ENCODE measurements at regions not wholly inside any gene's neighbourhood (a gene's known extent, or its start where the extent isn't known, plus 50 kb on each side); places are given as distances from the start of the nearest gene placed in this dataset.

GRCh38 chr17:70675070-70675590 is 505.8 kb downstream of the KCNJ2 start:
- no peak overlapping the region for H2AFZ ChIP-seq
- no peak for TF ChIP-seq ZNF462 (CRISPR knock-in tag; IDR thresholded peaks at IDR 0.05)
- TF ChIP-seq EZH2phosphoT487 (IDR thresholded peaks at IDR 0.05; ENCODE audit: unreplicated experiment): no peak
- TF ChIP-seq STAT1 (IDR thresholded peaks at IDR 0.05; ENCODE audit: unreplicated experiment): no peak
- TF ChIP-seq REST (IDR thresholded peaks at IDR 0.05; ENCODE audit: unreplicated experiment): no peak
- no peak for TF ChIP-seq POLR2AphosphoS5 (IDR thresholded peaks at IDR 0.05; ENCODE audit: low read depth)
- TF ChIP-seq ETS1 (IDR thresholded peaks at IDR 0.05): no peak
- TF ChIP-seq CTCF (conservative IDR thresholded peaks at IDR 0.05; ENCODE audit: low read depth in 2 of 2): no peak
- no peak for TF ChIP-seq ZNF114 (CRISPR knock-in tag; IDR thresholded peaks at IDR 0.05)
- no peak for TF ChIP-seq NANOG (IDR thresholded peaks at IDR 0.05; ENCODE audit: borderline replicate concordance)
- no peak for TF ChIP-seq EZH2 (IDR thresholded peaks at IDR 0.05; ENCODE audit: low read depth, unreplicated experiment)
- TF ChIP-seq JUNB (IDR thresholded peaks at IDR 0.05; ENCODE audit: unreplicated experiment): no peak
- no peak for TF ChIP-seq CREB1 (CRISPR knock-in tag; IDR thresholded peaks at IDR 0.05; ENCODE audit: low read depth)
- TF ChIP-seq ZNF331 (CRISPR knock-in tag; IDR thresholded peaks at IDR 0.05; ENCODE audit: low read depth): no peak
- Mint-ChIP-seq H3K36me3 (ENCODE audit: low read depth) (no peaks in the 10 kb centered on the region), H3K9me3 (no peaks in the 10 kb centered on the region; the same call in 2 of the 3 replicates), H3K27me3 (ENCODE audit: insufficient read depth, low read depth, poor library complexity) (peaks cover 2% of the 10 kb centered on the region), H3K27ac (no peak overlapping the region), H3K4me1 (peaks cover 13% of the 10 kb centered on the region), H3K4me3 (no peak overlapping the region)
- H3K27me3 ChIP-seq (ENCODE audit: insufficient read depth): no peaks in the 10 kb centered on the region
- H3F3A ChIP-seq (replicated peaks; ENCODE audit: low read depth): no peaks in the 10 kb centered on the region
- no peaks in the 10 kb centered on the region for H3K9me2 ChIP-seq (ENCODE audit: insufficient read depth)
- no peak overlapping the region for H3K4me2 ChIP-seq
- no peaks in the 10 kb centered on the region for H4K20me1 ChIP-seq (replicated peaks; ENCODE audit: insufficient read depth)
- ATAC-seq (no peak), DNase-seq (ENCODE audit: low spot score) (no peak)
- no peaks in the 10 kb centered on the region for H3K36me3 ChIP-seq (ENCODE audit: insufficient read depth)
- H3K27ac ChIP-seq (ENCODE audit: low read depth): no peak overlapping the region
- no peaks in the 10 kb centered on the region for H3K4me1 ChIP-seq (ENCODE audit: insufficient read depth)
- no peaks in the 10 kb centered on the region for H3K79me2 ChIP-seq (replicated peaks; ENCODE audit: insufficient read depth)
- H3K4me3 ChIP-seq: no peak overlapping the region

Data from GM23338 (cell line).